HCT116 (cell line): ENCODE measurements at regions not wholly inside any gene's neighbourhood (a gene's known extent, or its start where the extent isn't known, plus 50 kb on each side); places are given as distances from the start of the nearest gene placed in this dataset.

ENCODE experiments used
- ATAC-seq: fragments of 200-7000 bp; cut with Tn5 transposase; 2 replicates; pipeline ENCODE4 v1.9.1; 2020; ENCODE audit warnings: mild to moderate bottlenecking, moderate library complexity
- BruUV-seq: library from RNA; stranded (reverse); fragments of 400-500 nt; replicated peaks from 2 replicates; lab custom pipeline; 2021; lab: Mats Ljungman, UMichigan
- CTCF ChIA-PET: fragments of 300-600 bp; sonication (Branson Sonifier 250); formaldehyde crosslinking; loops from one replicate; lab custom pipeline; 2021; ENCODE audit warnings: antibody characterized with exemption; lab: Charles Lee
- POLR2A ChIA-PET: fragments of 300-600, 350-600 bp; sonication (Branson Sonifier 250); formaldehyde crosslinking; loops from one replicate; lab custom pipeline; 2021; ENCODE audit warnings: antibody characterized with exemption; lab: Charles Lee
- RAD21 ChIA-PET, 2 experiments: fragments of 300-600 bp; sonication (Branson Sonifier 250); formaldehyde crosslinking; loops; one replicate each; lab custom pipeline; 2023; ENCODE audit warnings: low total read pairs in 2 of 2; ENCODE audit not compliant: uncharacterized antibody in 2 of 2, unreplicated experiment in 2 of 2, low non-redundant PET in 1 of 2; lab: Charles Lee
- DNase-seq: peaks from one replicate; pipeline ENCODE4 v3.0.0-alpha.2; 2010; ENCODE audit warnings: low read depth, low spot score
- H2AFZ ChIP-seq: fragments of 200-600 bp; shearing (Covaris generic), sonication (generic); 2 replicates; pipeline ENCODE4 v1.6.1; 2017; ENCODE audit warnings: low read depth, mixed run types, mixed read lengths, antibody characterized with exemption, low read length; ENCODE audit not compliant: poor library complexity, severe bottlenecking
- H3K27ac ChIP-seq: 2 replicates; pipeline ENCODE4 v1.5.1; 2012; ENCODE audit warnings: low read depth, low read length
- H3K27me3 ChIP-seq: fragments of 200-600 bp; sonication (generic); 2 replicates; pipeline ENCODE4 v1.6.1; 2016; ENCODE audit warnings: mixed run types, low read length, mixed read lengths; ENCODE audit not compliant: insufficient read depth
- H3K36me3 ChIP-seq, 2 experiments: fragments of 200-500 bp in 1 of 2; fragments of 200-600 bp in 1 of 2; sonication (Bioruptor generic) in 1 of 2; sonication (generic) in 1 of 2; 2 replicates each; pipeline versions ENCODE4 v1.5.1 to v1.6.1; 2014 to 2016; ENCODE audit warnings: low read length in 2 of 2, inconsistent platforms in 1 of 2, mixed read lengths in 1 of 2, mixed run types in 1 of 2; ENCODE audit not compliant: insufficient read depth in 2 of 2, control insufficient read depth in 1 of 2
- H3K4me1 ChIP-seq, 2 experiments: fragments of 200-600 bp in 1 of 2; sonication (generic) in 1 of 2; 2 replicates each; pipeline versions ENCODE4 v1.5.1 to v1.6.1; 2012 to 2017; ENCODE audit warnings: low read length in 2 of 2, inconsistent platforms in 1 of 2, mild to moderate bottlenecking in 1 of 2, mixed read lengths in 1 of 2, mixed run types in 1 of 2, moderate library complexity in 1 of 2; ENCODE audit not compliant: insufficient read depth in 2 of 2, control insufficient read depth in 1 of 2
- H3K4me2 ChIP-seq: fragments of 200-600 bp; sonication (generic); 2 replicates; pipeline ENCODE4 v1.6.1; 2017; ENCODE audit warnings: mixed run types, low read length, mixed read lengths
- H3K4me3 ChIP-seq, 2 experiments: fragments of 200-600 bp in 1 of 2; sonication (generic) in 1 of 2; replicated peaks in 1 of 2; 2 replicates each; pipeline ENCODE4 v1.5.1; 2011 to 2016; ENCODE audit warnings: low read length in 2 of 2, control low read depth in 1 of 2, low read depth in 1 of 2, mild to moderate bottlenecking in 1 of 2, mixed read lengths in 1 of 2, mixed run types in 1 of 2
- H3K79me2 ChIP-seq: fragments of 200-600 bp; sonication (generic); 2 replicates; pipeline ENCODE4 v1.6.1; 2017; ENCODE audit warnings: mild to moderate bottlenecking, mixed run types, low read length, moderate library complexity, mixed read lengths; ENCODE audit not compliant: insufficient read depth
- H3K9ac ChIP-seq: fragments of 200-600 bp; sonication (generic); 2 replicates; pipeline ENCODE4 v1.6.1; 2016; ENCODE audit warnings: low read length, mixed read lengths
- H3K9me2 ChIP-seq: fragments of 200-600 bp; sonication (generic), shearing (Covaris generic); 2 replicates; pipeline ENCODE4 v1.6.1; 2017; ENCODE audit warnings: mixed run types, mild to moderate bottlenecking, moderate library complexity; ENCODE audit not compliant: insufficient read depth
- H3K9me3 ChIP-seq, 2 experiments: fragments of 200-500 bp in 1 of 2; fragments of 200-600 bp in 1 of 2; sonication (Bioruptor generic) in 1 of 2; sonication (generic) in 1 of 2; 2 replicates each; pipeline ENCODE4 v1.6.1; 2014 to 2017; ENCODE audit warnings: low read length in 2 of 2, mixed read lengths in 2 of 2, inconsistent platforms in 1 of 2, low read depth in 1 of 2, mild to moderate bottlenecking in 1 of 2, mixed run types in 1 of 2, moderate library complexity in 1 of 2; ENCODE audit not compliant: control insufficient read depth in 1 of 2, insufficient read depth in 1 of 2
- H4K20me1 ChIP-seq: fragments of 200-600 bp; sonication (generic), shearing (Covaris generic); 2 replicates; pipeline ENCODE4 v1.6.1; 2017; ENCODE audit warnings: mixed run types, mild to moderate bottlenecking, moderate library complexity; ENCODE audit not compliant: insufficient read depth
- CTCF ChIP-seq, 3 experiments: fragments of 200-600 bp in 1 of 3; sonication (generic) in 1 of 3; IDR thresholded peaks in 2 of 3; conservative IDR thresholded peaks in 1 of 3; 2 replicates each; pipeline ENCODE4 v1.5.1; 2012 to 2017; ENCODE audit warnings: low read depth in 2 of 3, low read length in 2 of 3, antibody characterized with exemption in 1 of 3, borderline replicate concordance in 1 of 3, control low read depth in 1 of 3, mild to moderate bottlenecking in 1 of 3, mixed read lengths in 1 of 3, mixed run types in 1 of 3, moderate library complexity in 1 of 3; ENCODE audit not compliant: insufficient read depth in 1 of 3
- EZH2 ChIP-seq: fragments of 200-600 bp; sonication (generic); IDR thresholded peaks from 2 replicates; pipeline ENCODE4 v1.6.1; 2017; ENCODE audit warnings: antibody characterized with exemption, mixed run types
- POLR2AphosphoS5 ChIP-seq: IDR thresholded peaks from 2 replicates; pipeline ENCODE4 v1.6.1; 2011; ENCODE audit warnings: mild to moderate bottlenecking, low read depth, low read length, moderate library complexity
- RAD21 ChIP-seq: IDR thresholded peaks from 2 replicates; pipeline ENCODE4 v1.6.1; 2012; ENCODE audit warnings: low read depth, mild to moderate bottlenecking
- REST ChIP-seq: IDR thresholded peaks from 2 replicates; pipeline ENCODE4 v1.6.1; 2012; ENCODE audit warnings: low read depth
- TCF7L2 ChIP-seq: IDR thresholded peaks from 2 replicates; pipeline ENCODE4 v1.7.0; 2011; ENCODE audit warnings: borderline replicate concordance, inconsistent platforms; ENCODE audit not compliant: insufficient read depth, insufficient read length; ENCODE audit errors: extremely low read depth
- ZFX ChIP-seq: fragments of 450-650 bp; IDR thresholded peaks from 2 replicates; pipeline ENCODE4 v1.6.1; 2017
- intact Hi-C: fragments of 100-400 bp; cut with micrococcal nuclease; formaldehyde crosslinking; loops from 2 replicates; pipeline ENCODE4 v1.10.0; 2022
- TF ChIP-seq, protein P1 (sequence below): IDR thresholded peaks from 2 replicates; pipeline ENCODE4 v1.6.1; 2012

DNA sequence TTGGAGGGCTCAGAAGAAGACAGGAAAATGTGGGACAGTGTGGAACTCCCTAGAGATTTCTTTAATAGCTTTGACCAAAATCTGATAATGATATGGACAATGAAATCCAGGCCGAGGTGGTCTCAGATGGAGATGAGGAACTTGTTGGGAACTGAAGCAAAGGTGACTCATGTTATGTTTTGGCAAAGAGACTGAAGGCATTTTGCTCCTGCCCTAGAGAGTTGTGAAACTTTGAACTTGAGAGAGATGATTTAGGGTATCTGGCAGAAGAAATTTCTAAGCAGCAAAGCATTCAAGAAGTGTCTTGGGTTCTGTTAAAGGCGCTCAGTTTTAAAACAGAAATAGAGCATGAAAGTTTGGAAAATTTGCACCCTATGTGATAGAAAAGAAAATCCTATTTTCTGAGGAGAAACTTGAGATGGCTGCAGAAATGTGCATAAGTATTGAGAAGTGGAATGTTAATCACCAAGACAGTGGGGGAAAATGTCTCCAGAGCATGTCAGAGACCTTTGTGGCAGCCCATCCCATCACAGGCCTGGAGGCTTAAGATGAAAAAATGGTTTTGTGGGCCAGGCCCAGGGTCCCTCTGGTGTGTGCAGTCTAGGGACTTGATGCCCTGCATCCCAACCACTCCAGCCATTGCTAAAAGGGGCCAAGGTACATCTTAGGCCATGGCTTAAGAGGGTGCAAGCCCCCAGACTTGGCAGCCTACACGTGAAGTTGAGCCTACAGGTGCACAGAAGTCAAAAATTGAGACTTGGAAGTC is 463.7 kb upstream of the TLE4 start:
- H3K4me1 ChIP-seq = no peaks in the 10 kb centered on the region
- BruUV-seq = no TSS peak

More for the DNA sequence above, 463.7 kb upstream of the TLE4 start:
- no peak overlapping the region for H3K27ac ChIP-seq
- H3K9me3 ChIP-seq = peaks cover 0 to 5% of the 10 kb centered on the region in 2 experiments; a peak in 1 of 4 replicates
- ChIA-PET RAD21 (no interaction called here), CTCF (no interaction called here)
- H3K9ac ChIP-seq = no peak overlapping the region
- no peak for DNase-seq
- H3K4me2 ChIP-seq = no peak overlapping the region
- H4K20me1 ChIP-seq = no peaks in the 10 kb centered on the region
- no peaks in the 10 kb centered on the region for H3K79me2 ChIP-seq
- no peaks in the 10 kb centered on the region for H3K9me2 ChIP-seq
- H2AFZ ChIP-seq = no peak overlapping the region
- no peak for TF ChIP-seq REST
- TF ChIP-seq CTCF (IDR thresholded peaks at IDR 0.05 in 2 of 3, conservative IDR thresholded peaks at IDR 0.05 in 1 of 3; ENCODE audit: borderline replicate concordance in 1 of 3, insufficient read depth in 1 of 3, low read depth in 2 of 3, low read length in 2 of 3) = no peak
- TF ChIP-seq ZFX = no peak
- TF ChIP-seq POLR2AphosphoS5 = no peak
- TF ChIP-seq EZH2 = no peak
- TF ChIP-seq, protein P1, sequence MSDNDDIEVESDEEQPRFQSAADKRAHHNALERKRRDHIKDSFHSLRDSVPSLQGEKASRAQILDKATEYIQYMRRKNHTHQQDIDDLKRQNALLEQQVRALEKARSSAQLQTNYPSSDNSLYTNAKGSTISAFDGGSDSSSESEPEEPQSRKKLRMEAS = no peak
- TF ChIP-seq RAD21 = no peak
- no peak for TF ChIP-seq TCF7L2
- TF ChIP-seq, all 23 proteins: peak for 0
- POLR2A ChIA-PET = no interaction called here
- H3K36me3 ChIP-seq = no peaks in the 10 kb centered on the region
- no peaks in the 10 kb centered on the region for H3K27me3 ChIP-seq
- intact Hi-C loops = no loop called here
- no peak for ATAC-seq
- no peak overlapping the region for H3K4me3 ChIP-seq
